ENCODE measurements at regions not wholly inside any gene's neighbourhood (a gene's known extent, or its start where the extent isn't known, plus 50 kb on each side); places are given as distances from the start of the nearest gene placed in this dataset.

GRCh38 chr9:78940121-78940855, 631.5 kb upstream of the TLE4 start:
- no peaks in the 10 kb centered on the region for H3K9me3 Mint-ChIP-seq
- ChIA-PET POLR2A (no interaction called here), CTCF (no interaction called here)
- no peak overlapping the region for H3K4me3 Mint-ChIP-seq
- no peaks in the 10 kb centered on the region for H3K36me3 Mint-ChIP-seq (ENCODE audit: low read depth)
- H3K27me3 Mint-ChIP-seq = no peaks in the 10 kb centered on the region
- no peak for DNase-seq
- H3K4me1 Mint-ChIP-seq = no peaks in the 10 kb centered on the region
- no peak overlapping the region for H3K27ac Mint-ChIP-seq

- Mint-ChIP-seq H3K9me3 (peaks cover 11% of the 10 kb centered on the region), H3K4me1 (no peaks in the 10 kb centered on the region), H3K27ac (no peak overlapping the region), H3K4me3 (no peak overlapping the region), H3K36me3 (ENCODE audit: low read depth) (no peaks in the 10 kb centered on the region), H3K27me3 (no peaks in the 10 kb centered on the region)
- ChIA-PET CTCF (no interaction called here), POLR2A (no interaction called here)
- DNase-seq = no peak
Observed at GRCh38 chr9:78954286-78954685, 617.5 kb upstream of the TLE4 start.

GRCh38 chr9:78958892-78959291, 612.9 kb upstream of the TLE4 start:
- no peak for DNase-seq
- Mint-ChIP-seq H3K4me1 (no peaks in the 10 kb centered on the region), H3K27ac (no peak overlapping the region), H3K9me3 (peaks cover 9% of the 10 kb centered on the region), H3K4me3 (no peak overlapping the region), H3K27me3 (no peaks in the 10 kb centered on the region), H3K36me3 (ENCODE audit: low read depth) (no peaks in the 10 kb centered on the region)
- POLR2A ChIA-PET = no interaction called here
- CTCF ChIA-PET = no interaction called here

- Mint-ChIP-seq H3K27ac (no peak overlapping the region), H3K36me3 (ENCODE audit: low read depth) (no peaks in the 10 kb centered on the region), H3K27me3 (no peaks in the 10 kb centered on the region), H3K9me3 (peaks cover 9% of the 10 kb centered on the region), H3K4me1 (no peaks in the 10 kb centered on the region), H3K4me3 (no peak overlapping the region)
- ChIA-PET POLR2A (no interaction called here), CTCF (no interaction called here)
- no peak for DNase-seq
Observed at GRCh38 chr9:78962156-78962555, 609.6 kb upstream of the TLE4 start.

- Mint-ChIP-seq H3K4me1 (no peaks in the 10 kb centered on the region), H3K9me3 (peaks cover 5% of the 10 kb centered on the region), H3K27me3 (no peaks in the 10 kb centered on the region), H3K27ac (no peak overlapping the region), H3K36me3 (ENCODE audit: low read depth) (no peaks in the 10 kb centered on the region), H3K4me3 (no peak overlapping the region)
- no peak for DNase-seq
- ChIA-PET POLR2A (no interaction called here), CTCF (no interaction called here)
Observed at GRCh38 chr9:78963911-78964310, 607.9 kb upstream of the TLE4 start.

- POLR2A ChIA-PET = no interaction called here
- Mint-ChIP-seq H3K36me3 (ENCODE audit: low read depth) (no peaks in the 10 kb centered on the region), H3K9me3 (no peaks in the 10 kb centered on the region), H3K27me3 (no peaks in the 10 kb centered on the region), H3K27ac (no peak overlapping the region), H3K4me3 (no peak overlapping the region), H3K4me1 (no peaks in the 10 kb centered on the region)
- CTCF ChIA-PET = no interaction called here
- DNase-seq = no peak
Observed at GRCh38 chr9:78967596-78968217, 604.1 kb upstream of the TLE4 start.

GRCh38 chr9:78970375-78970774, 601.4 kb upstream of the TLE4 start:
- H3K9me3 Mint-ChIP-seq = no peaks in the 10 kb centered on the region
- no peak overlapping the region for H3K4me3 Mint-ChIP-seq
- POLR2A ChIA-PET = no interaction called here
- H3K36me3 Mint-ChIP-seq (ENCODE audit: low read depth) = no peaks in the 10 kb centered on the region
- CTCF ChIA-PET = no interaction called here
- no peaks in the 10 kb centered on the region for H3K27me3 Mint-ChIP-seq
- H3K4me1 Mint-ChIP-seq = no peaks in the 10 kb centered on the region
- no peak for DNase-seq
- no peak overlapping the region for H3K27ac Mint-ChIP-seq

- CTCF ChIA-PET = no interaction called here
- Mint-ChIP-seq H3K27ac (no peak overlapping the region), H3K4me1 (no peaks in the 10 kb centered on the region), H3K36me3 (ENCODE audit: low read depth) (no peaks in the 10 kb centered on the region), H3K9me3 (no peaks in the 10 kb centered on the region), H3K4me3 (no peak overlapping the region), H3K27me3 (no peaks in the 10 kb centered on the region)
- POLR2A ChIA-PET = no interaction called here
- DNase-seq = no peak
Observed at GRCh38 chr9:78971540-78971939, 600.2 kb upstream of the TLE4 start.

- no peaks in the 10 kb centered on the region for H3K36me3 Mint-ChIP-seq (ENCODE audit: low read depth)
- no peaks in the 10 kb centered on the region for H3K27me3 Mint-ChIP-seq
- H3K4me1 Mint-ChIP-seq = no peaks in the 10 kb centered on the region
- no peak overlapping the region for H3K4me3 Mint-ChIP-seq
- ChIA-PET POLR2A (no interaction called here), CTCF (no interaction called here)
- no peak overlapping the region for H3K27ac Mint-ChIP-seq
- DNase-seq = no peak
- H3K9me3 Mint-ChIP-seq = no peaks in the 10 kb centered on the region
Observed at GRCh38 chr9:78972303-78972999, 599.3 kb upstream of the TLE4 start.

- H3K27ac Mint-ChIP-seq = no peak overlapping the region
- H3K9me3 Mint-ChIP-seq = no peaks in the 10 kb centered on the region
- DNase-seq = no peak
- no peaks in the 10 kb centered on the region for H3K36me3 Mint-ChIP-seq (ENCODE audit: low read depth)
- ChIA-PET CTCF (no interaction called here), POLR2A (no interaction called here)
- no peak overlapping the region for H3K4me3 Mint-ChIP-seq
- no peaks in the 10 kb centered on the region for H3K4me1 Mint-ChIP-seq
- H3K27me3 Mint-ChIP-seq = no peaks in the 10 kb centered on the region
Observed at GRCh38 chr9:78973907-78974306, 597.9 kb upstream of the TLE4 start.

- Mint-ChIP-seq H3K27ac (no peak overlapping the region), H3K27me3 (no peaks in the 10 kb centered on the region), H3K36me3 (ENCODE audit: low read depth) (no peaks in the 10 kb centered on the region), H3K4me1 (no peaks in the 10 kb centered on the region), H3K9me3 (no peaks in the 10 kb centered on the region), H3K4me3 (no peak overlapping the region)
- CTCF ChIA-PET = interaction anchor here (0.7 kb wide), 1 partner anchor 98 kb away, joined by 3 read pairs; no protein-coding TSS in a partner anchor
- no peak for DNase-seq
- POLR2A ChIA-PET = no interaction called here
Observed at GRCh38 chr9:78982849-78983248, 588.9 kb upstream of the TLE4 start.

- Mint-ChIP-seq H3K4me1 (no peaks in the 10 kb centered on the region), H3K4me3 (no peak overlapping the region), H3K27ac (no peak overlapping the region), H3K36me3 (ENCODE audit: low read depth) (no peaks in the 10 kb centered on the region), H3K27me3 (no peaks in the 10 kb centered on the region), H3K9me3 (no peaks in the 10 kb centered on the region)
- ChIA-PET POLR2A (no interaction called here), CTCF (no interaction called here)
- no peak for DNase-seq
Observed at GRCh38 chr9:78985084-78985738, 586.6 kb upstream of the TLE4 start.

- Mint-ChIP-seq H3K4me3 (no peak overlapping the region), H3K27me3 (no peaks in the 10 kb centered on the region), H3K27ac (no peak overlapping the region), H3K36me3 (ENCODE audit: low read depth) (no peaks in the 10 kb centered on the region), H3K4me1 (no peaks in the 10 kb centered on the region), H3K9me3 (no peaks in the 10 kb centered on the region)
- ChIA-PET CTCF (no interaction called here), POLR2A (no interaction called here)
- no peak for DNase-seq
Observed at GRCh38 chr9:78986446-78986845, 585.3 kb upstream of the TLE4 start.
